ENCODE measurements at regions not wholly inside any gene's neighbourhood (a gene's known extent, or its start where the extent isn't known, plus 50 kb on each side); places are given as distances from the start of the nearest gene placed in this dataset.

DNA sequence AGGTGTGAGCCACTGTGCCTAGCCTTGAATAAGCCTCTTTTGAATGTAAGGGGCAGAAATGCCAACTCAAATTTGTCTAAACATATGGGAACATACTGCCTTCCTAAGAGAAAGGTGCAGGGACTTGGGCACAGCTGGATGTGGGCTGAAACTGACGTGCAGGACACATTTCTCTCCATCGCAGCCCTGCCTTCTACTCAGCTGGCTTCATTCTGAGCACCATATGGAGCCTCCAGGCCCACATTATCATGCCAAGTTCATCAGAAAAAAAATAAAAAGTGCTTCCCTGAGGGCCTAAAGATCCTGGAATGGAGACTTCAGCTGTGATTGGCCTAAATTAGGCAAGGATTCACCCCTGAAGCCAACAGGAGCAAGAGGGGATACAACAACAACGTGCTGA lies 386.2 kb downstream of the RAB28 start:
- TF ChIP-seq SUZ12 (IDR thresholded peaks at IDR 0.05; ENCODE audit: extremely low read depth, insufficient read depth, insufficient read length), result no peak
- TF ChIP-seq ZNF274 (IDR thresholded peaks at IDR 0.05; ENCODE audit: low read depth, low read length), result no peak
- TF ChIP-seq YY1 (IDR thresholded peaks at IDR 0.05; ENCODE audit: insufficient read depth, insufficient read length), result no peak

Measured in NT2/D1 (cell line).